ENCODE measurements at regions not wholly inside any gene's neighbourhood (a gene's known extent, or its start where the extent isn't known, plus 50 kb on each side); places are given as distances from the start of the nearest gene placed in this dataset.

DNA sequence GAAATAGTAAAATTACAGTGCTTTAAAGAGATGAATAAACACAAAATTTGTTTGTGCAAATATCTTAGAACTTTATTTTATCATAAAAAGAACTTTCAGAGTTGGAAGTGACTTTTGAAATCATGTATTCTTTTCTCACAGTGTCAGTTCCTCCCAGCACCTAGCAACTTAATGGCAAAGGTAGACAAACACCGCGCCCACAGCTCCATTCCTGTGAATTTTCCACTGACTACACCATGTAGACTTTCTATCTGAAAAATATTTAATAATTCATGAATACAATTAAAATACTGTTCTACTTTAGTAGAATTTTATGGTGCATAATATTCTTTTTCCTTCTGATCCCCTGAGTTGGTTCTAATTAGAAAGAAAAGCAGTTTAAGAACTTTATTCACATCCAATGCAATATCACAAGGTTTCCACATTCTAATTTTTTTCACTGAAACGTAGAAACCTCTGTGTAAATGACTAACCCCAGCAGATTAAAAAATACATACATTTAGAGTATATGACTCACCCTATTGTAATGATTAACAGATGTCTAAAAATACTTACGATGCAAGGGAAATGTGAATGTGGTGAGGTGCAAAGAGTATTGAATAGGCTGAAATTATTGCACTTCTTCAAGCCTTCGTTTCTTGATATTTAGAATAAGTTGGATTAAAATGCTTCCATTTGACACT, 218.2 kb upstream of the CCDC179 start:
- TF ChIP-seq CTCF (IDR thresholded peaks at IDR 0.05; ENCODE audit: insufficient read depth, low read depth, low read length, missing control alignments), result no peak
- no peak for DNase-seq (ENCODE audit: low read depth)
- H3K4me3 ChIP-seq (ENCODE audit: low read depth, low read length), result no peak overlapping the region

GRCh38 chr11:23079382-23079813, 219.1 kb upstream of the CCDC179 start:
- no peak for DNase-seq (ENCODE audit: low read depth)
- no peak for TF ChIP-seq CTCF (IDR thresholded peaks at IDR 0.05; ENCODE audit: insufficient read depth, low read depth, low read length, missing control alignments)
- H3K4me3 ChIP-seq (ENCODE audit: low read depth, low read length), result no peak overlapping the region

DNA sequence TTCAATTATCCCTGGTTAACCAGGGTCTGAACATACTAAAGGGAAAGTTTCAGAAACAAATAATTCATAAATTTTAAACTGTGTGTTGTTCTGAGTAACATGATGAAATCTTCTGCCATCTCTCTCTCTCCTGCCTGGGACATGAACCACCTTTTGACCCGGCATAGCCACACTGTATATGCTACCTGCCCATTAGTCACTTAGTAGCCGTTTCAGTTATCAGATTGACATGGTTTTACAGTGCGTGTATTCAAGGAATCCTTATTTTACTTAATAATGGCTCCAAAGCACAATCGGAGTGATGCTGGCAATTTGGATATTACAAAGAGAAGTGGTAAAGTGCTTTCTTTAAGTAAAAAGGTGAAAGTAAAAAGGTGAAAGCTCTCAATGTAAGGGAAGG, 227.1 kb upstream of the CCDC179 start:
- TF ChIP-seq CTCF (IDR thresholded peaks at IDR 0.05; ENCODE audit: insufficient read depth, low read depth, low read length, missing control alignments), result no peak
- H3K4me3 ChIP-seq (ENCODE audit: low read depth, low read length), result no peak overlapping the region
- DNase-seq (ENCODE audit: low read depth), result no peak

DNA sequence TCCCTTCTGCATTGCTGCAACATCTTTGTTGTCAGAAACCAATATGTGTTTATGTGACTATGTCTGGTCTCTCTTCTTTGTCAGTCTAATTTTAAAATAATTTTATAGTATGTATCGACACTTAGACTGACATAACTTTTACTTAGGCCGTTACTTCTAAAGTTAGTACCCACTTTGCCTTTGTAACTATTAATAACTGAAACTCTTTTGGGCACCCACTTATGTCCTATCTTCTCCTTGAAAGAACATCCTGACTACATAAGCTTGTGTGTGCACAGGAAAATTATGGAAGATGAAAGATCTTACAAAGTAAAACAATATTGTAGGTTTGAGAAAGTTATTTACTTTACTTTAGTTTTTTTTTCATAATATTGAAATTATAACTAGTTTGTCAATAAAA, 230.4 kb upstream of the CCDC179 start:
- no peak for TF ChIP-seq CTCF (IDR thresholded peaks at IDR 0.05; ENCODE audit: insufficient read depth, low read depth, low read length, missing control alignments)
- no peak overlapping the region for H3K4me3 ChIP-seq (ENCODE audit: low read depth, low read length)
- no peak for DNase-seq (ENCODE audit: low read depth)

DNA sequence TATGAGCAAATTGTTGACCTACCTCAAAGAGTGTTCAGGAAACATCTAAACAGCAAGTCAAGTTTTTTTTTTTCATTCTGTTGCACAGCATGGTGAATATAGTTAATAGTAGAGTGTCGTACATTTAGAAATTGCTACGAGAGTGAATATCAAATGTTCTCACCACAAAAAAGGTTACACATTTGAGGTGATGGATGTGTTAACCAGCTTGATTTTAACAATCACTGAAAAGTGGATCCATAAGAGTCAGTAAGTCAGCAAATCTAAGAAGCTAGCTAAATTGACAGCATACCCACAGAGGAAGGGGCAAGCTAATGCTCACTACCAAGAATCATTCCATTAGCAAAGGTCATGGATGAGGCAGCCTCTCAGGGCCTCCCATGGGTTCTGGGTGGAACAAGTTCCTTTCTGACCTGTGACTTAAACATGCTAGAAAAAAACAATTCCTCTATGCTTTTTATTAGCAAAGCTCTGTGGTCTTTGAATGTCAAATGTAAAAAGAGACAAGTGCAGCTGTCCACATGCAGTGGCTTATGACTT, 235.4 kb upstream of the CCDC179 start:
- TF ChIP-seq CTCF (IDR thresholded peaks at IDR 0.05; ENCODE audit: insufficient read depth, low read depth, low read length, missing control alignments), result no peak
- no peak for DNase-seq (ENCODE audit: low read depth)
- no peak overlapping the region for H3K4me3 ChIP-seq (ENCODE audit: low read depth, low read length)

DNA sequence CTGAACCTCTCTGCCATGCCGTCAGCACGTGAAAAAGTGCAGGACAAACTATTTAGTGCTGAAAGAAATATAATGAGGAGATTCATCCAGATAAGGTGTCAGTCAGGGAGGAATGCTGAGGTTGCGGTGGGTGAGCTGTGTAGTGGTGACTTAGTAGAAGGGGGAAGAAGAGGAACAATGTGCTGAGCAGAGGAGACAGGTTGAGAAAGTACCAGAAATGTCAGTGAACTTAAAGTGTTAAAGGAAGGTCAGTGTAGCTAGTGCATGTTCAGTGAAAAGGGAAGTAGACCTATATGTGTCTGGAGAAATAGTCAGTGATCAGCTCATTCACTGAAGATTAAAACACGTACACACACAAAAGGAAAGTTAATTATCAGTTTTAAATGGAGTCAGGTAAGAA, 237.6 kb upstream of the CCDC179 start:
- H3K4me3 ChIP-seq (ENCODE audit: low read depth, low read length), result no peak overlapping the region
- TF ChIP-seq CTCF (IDR thresholded peaks at IDR 0.05; ENCODE audit: insufficient read depth, low read depth, low read length, missing control alignments), result no peak
- no peak for DNase-seq (ENCODE audit: low read depth)

DNA sequence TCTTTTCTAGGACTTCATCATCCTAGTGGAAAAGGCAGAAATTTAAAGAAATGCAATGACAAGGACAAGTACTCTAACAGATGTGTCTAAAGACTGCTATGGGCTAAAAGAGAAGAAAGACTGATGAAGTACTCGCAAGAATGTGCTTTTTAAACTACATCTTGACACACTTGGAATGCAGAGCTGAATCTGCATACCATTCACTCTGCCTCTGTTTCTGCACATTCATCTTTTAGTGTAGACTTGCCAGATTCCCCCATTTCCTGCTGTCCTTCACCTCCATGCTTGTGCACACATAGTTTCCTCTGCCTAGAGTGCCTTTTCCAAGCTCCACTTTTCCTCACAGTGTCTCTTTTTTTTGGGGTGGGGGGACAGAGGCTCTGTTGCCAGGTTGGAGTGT, 239.0 kb upstream of the CCDC179 start:
- no peak overlapping the region for H3K4me3 ChIP-seq (ENCODE audit: low read depth, low read length)
- no peak for DNase-seq (ENCODE audit: low read depth)
- TF ChIP-seq CTCF (IDR thresholded peaks at IDR 0.05; ENCODE audit: insufficient read depth, low read depth, low read length, missing control alignments), result no peak

All from GM12865 (cell line).